GM18951 (cell line): ENCODE measurements at regions not wholly inside any gene's neighbourhood (a gene's known extent, or its start where the extent isn't known, plus 50 kb on each side); places are given as distances from the start of the nearest gene placed in this dataset.

Source experiments
- POLR2A ChIP-seq: IDR thresholded peaks from 4 replicates; pipeline ENCODE4 v1.6.1; 2011; ENCODE audit warnings: mild to moderate bottlenecking; ENCODE audit not compliant: insufficient read length, insufficient read depth; ENCODE audit errors: extremely low read depth
- in situ Hi-C: fragments of 300-500 bp; cut with MboI; formaldehyde crosslinking; loops from one replicate; pipeline ENCODE4 v1.12.0; 2022; ENCODE audit warnings: low sequenced_read_pairs, mixed read lengths, inconsistent platforms; ENCODE audit not compliant: unreplicated experiment

DNA sequence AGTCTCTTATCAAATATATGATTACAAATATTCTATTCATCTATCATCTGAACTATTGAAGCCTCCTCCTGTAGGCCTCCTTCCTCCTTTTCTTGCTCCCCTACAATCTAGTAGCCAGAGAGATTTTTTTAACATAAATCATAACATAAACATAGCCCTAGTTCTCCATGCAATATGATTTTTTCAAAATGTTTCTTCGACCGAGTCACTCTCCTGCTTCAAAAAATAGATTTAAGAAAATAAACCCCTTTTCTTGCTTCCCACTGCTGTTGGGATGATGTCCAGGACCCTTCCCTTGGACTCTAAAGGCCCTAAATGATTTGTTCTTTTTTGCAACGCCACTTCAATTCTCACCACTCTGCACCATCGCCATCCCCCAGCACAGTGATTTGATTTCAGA lies 319.7 kb upstream of the TSHZ3 start:
- TF ChIP-seq POLR2A: no peak
- in situ Hi-C loops: no loop called here

DNA sequence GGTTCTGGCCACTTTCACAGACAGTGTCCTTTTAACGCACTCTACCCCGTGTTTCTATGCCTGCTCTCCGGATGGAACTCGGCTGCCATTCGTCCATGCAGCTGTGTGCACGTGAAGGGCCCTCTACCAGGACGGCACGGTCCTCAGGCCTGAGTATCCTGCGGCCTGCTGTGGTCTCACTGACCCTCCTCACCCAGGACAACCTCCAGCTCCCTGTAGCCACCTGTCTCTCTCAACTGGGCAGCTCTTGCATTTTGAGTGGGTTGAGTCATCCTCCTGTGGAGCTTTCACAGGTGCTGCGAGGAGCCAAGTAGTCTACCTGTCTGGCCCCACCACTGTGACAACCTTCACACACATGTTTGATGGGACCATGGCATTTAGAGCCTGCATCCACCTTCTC lies 321.7 kb upstream of the TSHZ3 start:
- TF ChIP-seq POLR2A: no peak
- in situ Hi-C loops: no loop called here

- in situ Hi-C loops: no loop called here
- no peak for TF ChIP-seq POLR2A
These were observed 322.3 kb upstream of the TSHZ3 start for GRCh38 chr19:31671411-31672035.

DNA sequence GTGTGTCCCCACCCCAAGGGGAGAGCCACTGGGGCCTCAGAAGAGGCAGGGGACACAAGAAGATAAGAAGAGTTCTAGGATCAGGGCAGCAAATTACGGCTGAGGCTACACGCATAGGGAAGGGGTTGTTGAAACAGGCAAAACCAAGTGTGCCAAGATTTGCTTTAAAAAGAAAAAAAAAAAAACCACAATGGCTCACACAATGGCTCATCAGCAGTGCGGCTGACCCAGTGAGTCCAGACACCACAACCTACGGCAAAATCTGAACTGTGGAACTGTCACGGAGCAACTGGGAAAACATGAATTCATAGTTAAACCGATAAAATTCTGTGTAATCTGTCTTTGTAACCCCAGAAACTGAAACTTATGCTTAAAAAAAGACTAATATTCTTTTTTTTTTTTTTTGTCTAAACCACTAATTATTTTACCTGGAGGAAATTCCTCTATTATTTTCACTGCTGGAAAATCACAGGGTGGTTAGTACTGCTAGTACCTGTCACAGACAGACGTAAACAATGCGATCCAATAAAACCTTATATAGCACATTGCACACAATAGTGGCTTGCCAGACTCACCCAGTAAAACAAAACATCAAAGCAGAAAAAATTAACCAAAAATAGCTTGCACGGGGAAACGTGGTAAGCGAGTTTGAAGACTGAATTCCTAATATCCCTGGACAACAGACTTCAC lies 325.4 kb upstream of the TSHZ3 start:
- no peak for TF ChIP-seq POLR2A
- in situ Hi-C loops: no loop called here

DNA sequence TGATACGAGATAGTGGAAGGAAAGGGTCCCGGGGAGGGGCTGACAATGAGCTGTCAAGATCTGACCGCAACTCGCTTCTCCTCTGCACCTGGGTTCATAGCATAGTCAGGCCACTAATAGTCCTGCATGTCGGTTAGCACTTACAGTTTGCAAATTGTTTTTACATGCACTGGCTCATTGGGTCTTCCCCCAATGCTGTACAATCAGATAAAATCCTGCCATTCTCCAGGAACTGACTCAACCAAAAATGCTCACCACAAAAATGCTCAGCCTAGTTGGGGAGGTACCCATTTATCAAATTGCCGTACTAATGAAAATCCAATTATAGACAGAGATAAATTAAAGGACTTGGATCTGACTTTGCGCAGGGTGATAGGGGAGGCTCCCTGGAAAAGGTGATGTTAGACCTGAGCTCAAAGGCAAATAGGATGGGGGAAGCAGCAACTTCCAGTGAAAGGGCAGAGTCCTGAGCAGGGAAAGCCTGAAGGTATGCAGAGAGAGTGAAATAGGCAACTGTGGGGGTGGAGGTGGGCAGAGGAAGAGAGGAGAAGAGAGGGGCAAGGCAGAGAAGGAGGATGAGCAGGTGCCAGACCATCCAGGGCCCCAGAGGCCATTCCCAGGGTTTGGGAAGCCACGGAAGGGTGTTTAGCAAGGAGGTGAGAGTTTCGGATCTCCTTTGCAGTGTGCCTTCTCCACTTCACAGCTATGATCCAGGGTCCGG lies 326.1 kb upstream of the TSHZ3 start:
- no peak for TF ChIP-seq POLR2A
- in situ Hi-C loops: no loop called here

DNA sequence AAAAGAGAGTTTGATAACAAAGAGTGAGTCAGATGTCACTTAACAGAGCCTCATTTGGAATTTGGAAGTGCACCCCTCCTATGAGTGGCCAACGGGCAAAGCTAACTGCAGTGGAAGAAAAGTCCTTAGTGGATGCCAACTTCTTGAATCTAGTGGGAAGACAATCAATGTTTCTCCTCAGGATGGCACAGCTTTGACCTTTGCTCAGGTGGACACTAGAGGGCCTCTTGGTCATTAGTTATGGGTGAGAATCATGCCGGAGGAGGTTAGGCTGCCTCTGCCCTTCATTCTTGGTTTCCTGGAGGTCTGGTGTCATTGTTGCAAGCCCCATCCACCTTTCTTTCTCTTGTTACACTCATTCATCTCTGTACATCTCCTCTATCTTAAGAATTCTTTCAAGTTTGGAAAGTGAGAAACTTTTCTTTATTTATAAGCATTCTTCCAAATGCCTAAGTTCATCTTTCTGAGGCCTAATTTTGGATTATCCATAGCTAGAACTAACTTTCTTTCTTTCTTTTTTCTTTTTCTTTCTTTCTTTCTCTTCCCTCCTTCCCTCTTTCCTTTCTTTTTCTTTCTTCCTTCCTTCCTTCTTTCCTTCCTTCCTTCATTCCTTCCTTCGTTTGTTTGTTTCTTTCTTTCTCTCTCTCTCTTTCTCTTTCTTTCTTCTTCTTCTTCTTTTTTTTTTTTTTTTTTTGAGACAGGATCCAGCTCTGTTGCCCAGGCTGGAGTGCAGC lies 327.2 kb upstream of the TSHZ3 start:
- no peak for TF ChIP-seq POLR2A
- in situ Hi-C loops: no loop called here

DNA sequence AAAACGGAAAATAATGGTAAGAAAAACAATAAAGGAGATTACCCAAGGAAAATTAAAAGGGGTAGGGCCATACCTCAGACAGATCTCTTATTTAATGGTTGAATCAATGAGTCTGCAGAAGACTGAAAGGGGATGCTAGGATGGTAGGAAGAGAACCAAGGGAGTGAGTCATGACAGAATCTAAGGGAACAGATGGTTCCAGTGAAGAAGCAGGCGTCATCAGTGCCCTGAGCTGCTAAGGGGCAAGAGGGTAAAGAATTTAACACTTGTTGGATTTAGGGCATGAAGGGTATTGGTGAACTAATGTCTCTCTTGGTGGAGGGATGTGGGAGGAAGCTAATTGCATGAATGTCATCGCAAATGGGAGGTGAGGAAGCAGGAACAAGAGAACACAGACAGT lies 329.2 kb upstream of the TSHZ3 start:
- in situ Hi-C loops: no loop called here
- TF ChIP-seq POLR2A: no peak

GRCh38 chr19:31681121-31681520 lies 331.9 kb upstream of the TSHZ3 start:
- in situ Hi-C loops: no loop called here
- TF ChIP-seq POLR2A: no peak

GRCh38 chr19:31693131-31693932 lies 344.1 kb upstream of the TSHZ3 start:
- no peak for TF ChIP-seq POLR2A
- in situ Hi-C loops: no loop called here

GRCh38 chr19:31693933-31694269 lies 344.7 kb upstream of the TSHZ3 start:
- no peak for TF ChIP-seq POLR2A
- in situ Hi-C loops: no loop called here

DNA sequence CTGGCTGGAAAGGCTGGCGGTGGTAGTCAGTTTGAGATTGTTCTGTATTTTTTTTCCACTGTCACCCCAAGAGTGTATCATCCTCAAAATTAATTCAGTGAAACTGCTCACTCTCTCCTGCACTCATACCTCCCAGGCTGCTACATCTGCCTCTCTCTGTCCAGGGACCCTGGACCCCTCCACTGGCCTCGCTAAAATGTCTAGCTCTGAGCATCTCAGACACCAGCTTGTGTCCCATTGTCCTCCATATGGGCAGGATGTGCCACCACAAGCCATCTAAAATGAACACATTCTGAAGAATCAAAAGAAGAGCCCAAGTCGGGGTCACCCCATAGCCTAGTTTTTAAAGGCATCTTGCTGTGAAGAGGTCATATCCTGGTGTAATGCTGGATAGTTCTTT lies 345.5 kb upstream of the TSHZ3 start:
- in situ Hi-C loops: no loop called here

GRCh38 chr19:31699421-31699820 lies 350.2 kb upstream of the TSHZ3 start:
- no peak for TF ChIP-seq POLR2A
- in situ Hi-C loops: no loop called here

More for the DNA sequence above, 345.5 kb upstream of the TSHZ3 start:
- TF ChIP-seq POLR2A: no peak

GRCh38 chr19:31701146-31701545 lies 351.9 kb upstream of the TSHZ3 start:
- in situ Hi-C loops: no loop called here
- TF ChIP-seq POLR2A: no peak
